Peyer's patch (tissue), 4 donors: ENCODE measurements at regions not wholly inside any gene's neighbourhood (a gene's known extent, or its start where the extent isn't known, plus 50 kb on each side); places are given as distances from the start of the nearest gene placed in this dataset.

Source experiments
- CTCF ChIP-seq, 6 experiments: fragments of 450-650 bp in 4 of 6; fragments of 200-600 bp in 2 of 6; sonication (generic) in 1 of 6; IDR thresholded peaks; one replicate each; pipeline ENCODE4 v1.5.1; 2017 to 2019; ENCODE audit warnings: antibody characterized with exemption in 6 of 6, mild to moderate bottlenecking in 3 of 6, moderate library complexity in 1 of 6
- POLR2A ChIP-seq, 2 donors: fragments of 450-650 bp; IDR thresholded peaks; one replicate each; pipeline ENCODE4 v1.5.1; 2017; ENCODE audit warnings: antibody characterized with exemption in 2 of 2, mild to moderate bottlenecking in 2 of 2, moderate library complexity in 2 of 2

- TF ChIP-seq CTCF (IDR thresholded peaks at IDR 0.05): no peak
- no peak for TF ChIP-seq POLR2A (IDR thresholded peaks at IDR 0.05)
These were observed 100.2 kb downstream of the MRPL36 start for GRCh38 chr5:1699394-1699793.
